ENCODE measurements at regions not wholly inside any gene's neighbourhood (a gene's known extent, or its start where the extent isn't known, plus 50 kb on each side); places are given as distances from the start of the nearest gene placed in this dataset.

GRCh38 chr1:177573901-177574300, 396.0 kb downstream of the SEC16B start:
- intact Hi-C loops (cut with DNase I, micrococcal nuclease): no loop called here
- no peak for ATAC-seq
- Mint-ChIP-seq H3K27ac (no peak overlapping the region), H3K4me3 (no peak overlapping the region), H3K27me3 (no peaks in the 10 kb centered on the region), H3K4me1 (no peaks in the 10 kb centered on the region), H3K36me3 (ENCODE audit: low read depth) (no peaks in the 10 kb centered on the region), H3K9me3 (ENCODE audit: low read depth) (no peaks in the 10 kb centered on the region)
- POLR2A ChIA-PET: no interaction called here
- no peak for DNase-seq
- CTCF ChIA-PET: interaction anchor here (0.6 kb wide), 1 partner anchor 217 kb away, joined by 3 read pairs; no protein-coding TSS in a partner anchor

GRCh38 chr1:177571485-177572076, 398.3 kb downstream of the SEC16B start:
- ChIA-PET CTCF (no interaction called here), POLR2A (no interaction called here)
- no peak for DNase-seq
- no peaks in the 10 kb centered on the region for H3K36me3 Mint-ChIP-seq (ENCODE audit: low read depth)
- H3K4me1 Mint-ChIP-seq: no peaks in the 10 kb centered on the region
- no peak overlapping the region for H3K4me3 Mint-ChIP-seq
- no peaks in the 10 kb centered on the region for H3K27me3 Mint-ChIP-seq
- no peak for ATAC-seq
- no peak overlapping the region for H3K27ac Mint-ChIP-seq
- intact Hi-C loops (cut with DNase I, micrococcal nuclease): no loop called here
- H3K9me3 Mint-ChIP-seq (ENCODE audit: low read depth): no peaks in the 10 kb centered on the region

GRCh38 chr1:177571076-177571475, 398.8 kb downstream of the SEC16B start:
- CTCF ChIA-PET: no interaction called here
- no peaks in the 10 kb centered on the region for H3K4me1 Mint-ChIP-seq
- no peaks in the 10 kb centered on the region for H3K27me3 Mint-ChIP-seq
- H3K36me3 Mint-ChIP-seq (ENCODE audit: low read depth): no peaks in the 10 kb centered on the region
- ATAC-seq (no peak), DNase-seq (no peak)
- intact Hi-C loops (cut with DNase I, micrococcal nuclease): no loop called here
- no peak overlapping the region for H3K4me3 Mint-ChIP-seq
- POLR2A ChIA-PET: no interaction called here
- no peaks in the 10 kb centered on the region for H3K9me3 Mint-ChIP-seq (ENCODE audit: low read depth)
- H3K27ac Mint-ChIP-seq: no peak overlapping the region

GRCh38 chr1:177569476-177569875, 398.7 kb downstream of the BRINP2 start:
- H3K4me1 Mint-ChIP-seq: no peaks in the 10 kb centered on the region
- no peaks in the 10 kb centered on the region for H3K36me3 Mint-ChIP-seq (ENCODE audit: low read depth)
- DNase-seq (no peak), ATAC-seq (no peak)
- intact Hi-C loops (cut with DNase I, micrococcal nuclease): no loop called here
- H3K4me3 Mint-ChIP-seq: no peak overlapping the region
- no peak overlapping the region for H3K27ac Mint-ChIP-seq
- no peaks in the 10 kb centered on the region for H3K9me3 Mint-ChIP-seq (ENCODE audit: low read depth)
- ChIA-PET CTCF (no interaction called here), POLR2A (no interaction called here)
- H3K27me3 Mint-ChIP-seq: no peaks in the 10 kb centered on the region

GRCh38 chr1:177568622-177569021, 397.9 kb downstream of the BRINP2 start:
- DNase-seq (no peak), ATAC-seq (no peak)
- no peak overlapping the region for H3K4me3 Mint-ChIP-seq
- no peaks in the 10 kb centered on the region for H3K36me3 Mint-ChIP-seq (ENCODE audit: low read depth)
- H3K27me3 Mint-ChIP-seq: no peaks in the 10 kb centered on the region
- H3K9me3 Mint-ChIP-seq (ENCODE audit: low read depth): no peaks in the 10 kb centered on the region
- POLR2A ChIA-PET: no interaction called here
- H3K4me1 Mint-ChIP-seq: no peaks in the 10 kb centered on the region
- intact Hi-C loops (cut with DNase I, micrococcal nuclease): no loop called here
- H3K27ac Mint-ChIP-seq: no peak overlapping the region
- CTCF ChIA-PET: no interaction called here

GRCh38 chr1:177567393-177567792, 396.6 kb downstream of the BRINP2 start:
- Mint-ChIP-seq H3K27me3 (no peaks in the 10 kb centered on the region), H3K4me1 (no peaks in the 10 kb centered on the region), H3K36me3 (ENCODE audit: low read depth) (no peaks in the 10 kb centered on the region), H3K4me3 (no peak overlapping the region), H3K9me3 (ENCODE audit: low read depth) (peaks cover 3% of the 10 kb centered on the region), H3K27ac (no peak overlapping the region)
- POLR2A ChIA-PET: no interaction called here
- intact Hi-C loops (cut with DNase I, micrococcal nuclease): no loop called here
- CTCF ChIA-PET: no interaction called here
- no peak for ATAC-seq
- DNase-seq: no peak

GRCh38 chr1:177566495-177566894, 395.7 kb downstream of the BRINP2 start:
- intact Hi-C loops (cut with DNase I, micrococcal nuclease): no loop called here
- ChIA-PET POLR2A (no interaction called here), CTCF (no interaction called here)
- H3K9me3 Mint-ChIP-seq (ENCODE audit: low read depth): peaks cover 7% of the 10 kb centered on the region
- no peak for ATAC-seq
- no peak for DNase-seq
- no peak overlapping the region for H3K4me3 Mint-ChIP-seq
- no peaks in the 10 kb centered on the region for H3K36me3 Mint-ChIP-seq (ENCODE audit: low read depth)
- no peaks in the 10 kb centered on the region for H3K4me1 Mint-ChIP-seq
- H3K27ac Mint-ChIP-seq: no peak overlapping the region
- no peaks in the 10 kb centered on the region for H3K27me3 Mint-ChIP-seq

- intact Hi-C loops (cut with DNase I, micrococcal nuclease): no loop called here
- Mint-ChIP-seq H3K4me1 (no peaks in the 10 kb centered on the region), H3K27ac (no peak overlapping the region), H3K36me3 (ENCODE audit: low read depth) (no peaks in the 10 kb centered on the region), H3K4me3 (no peak overlapping the region), H3K27me3 (no peaks in the 10 kb centered on the region), H3K9me3 (ENCODE audit: low read depth) (peaks cover 21% of the 10 kb centered on the region)
- CTCF ChIA-PET: no interaction called here
- ATAC-seq (no peak), DNase-seq (no peak)
- POLR2A ChIA-PET: no interaction called here
These were observed 390.7 kb downstream of the BRINP2 start for GRCh38 chr1:177561436-177561835.

- no peaks in the 10 kb centered on the region for H3K4me1 Mint-ChIP-seq
- H3K27ac Mint-ChIP-seq: no peak overlapping the region
- POLR2A ChIA-PET: no interaction called here
- ATAC-seq: no peak
- intact Hi-C loops (cut with DNase I, micrococcal nuclease): no loop called here
- CTCF ChIA-PET: no interaction called here
- no peaks in the 10 kb centered on the region for H3K27me3 Mint-ChIP-seq
- DNase-seq: no peak
- no peak overlapping the region for H3K4me3 Mint-ChIP-seq
- H3K36me3 Mint-ChIP-seq (ENCODE audit: low read depth): no peaks in the 10 kb centered on the region
- peaks cover 30% of the 10 kb centered on the region for H3K9me3 Mint-ChIP-seq (ENCODE audit: low read depth)
These were observed 387.6 kb downstream of the BRINP2 start for GRCh38 chr1:177558372-177558771.

GRCh38 chr1:177556163-177556562, 385.4 kb downstream of the BRINP2 start:
- H3K4me3 Mint-ChIP-seq: no peak overlapping the region
- POLR2A ChIA-PET: no interaction called here
- H3K27ac Mint-ChIP-seq: no peak overlapping the region
- ATAC-seq: no peak
- peaks cover 32% of the 10 kb centered on the region for H3K9me3 Mint-ChIP-seq (ENCODE audit: low read depth)
- no peaks in the 10 kb centered on the region for H3K36me3 Mint-ChIP-seq (ENCODE audit: low read depth)
- no peaks in the 10 kb centered on the region for H3K4me1 Mint-ChIP-seq
- CTCF ChIA-PET: interaction anchor here (0.9 kb wide), 1 partner anchor 671 kb away, joined by 3 read pairs; no protein-coding TSS in a partner anchor
- no peaks in the 10 kb centered on the region for H3K27me3 Mint-ChIP-seq
- intact Hi-C loops (cut with DNase I, micrococcal nuclease): no loop called here
- DNase-seq: no peak

GRCh38 chr1:177547200-177547599, 376.4 kb downstream of the BRINP2 start:
- no peak for DNase-seq
- intact Hi-C loops (cut with DNase I, micrococcal nuclease): no loop called here
- Mint-ChIP-seq H3K9me3 (ENCODE audit: low read depth) (peaks cover 18% of the 10 kb centered on the region), H3K36me3 (ENCODE audit: low read depth) (no peaks in the 10 kb centered on the region), H3K27me3 (no peaks in the 10 kb centered on the region), H3K4me1 (no peaks in the 10 kb centered on the region), H3K4me3 (no peak overlapping the region), H3K27ac (no peak overlapping the region)
- ATAC-seq: no peak
- POLR2A ChIA-PET: no interaction called here
- CTCF ChIA-PET: no interaction called here

- ATAC-seq: no peak
- H3K4me1 Mint-ChIP-seq: no peaks in the 10 kb centered on the region
- no peaks in the 10 kb centered on the region for H3K27me3 Mint-ChIP-seq
- POLR2A ChIA-PET: no interaction called here
- no peak for DNase-seq
- intact Hi-C loops (cut with DNase I, micrococcal nuclease): no loop called here
- H3K9me3 Mint-ChIP-seq (ENCODE audit: low read depth): peaks cover 9% of the 10 kb centered on the region
- H3K27ac Mint-ChIP-seq: no peak overlapping the region
- CTCF ChIA-PET: no interaction called here
- H3K4me3 Mint-ChIP-seq: no peak overlapping the region
- H3K36me3 Mint-ChIP-seq (ENCODE audit: low read depth): no peaks in the 10 kb centered on the region
These were observed 375.6 kb downstream of the BRINP2 start for GRCh38 chr1:177546346-177546745.

GRCh38 chr1:177526201-177526600, 355.4 kb downstream of the BRINP2 start:
- DNase-seq (no peak), ATAC-seq (no peak)
- ChIA-PET POLR2A (no interaction called here), CTCF (no interaction called here)
- H3K36me3 Mint-ChIP-seq (ENCODE audit: low read depth): no peaks in the 10 kb centered on the region
- H3K27ac Mint-ChIP-seq: no peak overlapping the region
- H3K27me3 Mint-ChIP-seq: no peaks in the 10 kb centered on the region
- no peaks in the 10 kb centered on the region for H3K4me1 Mint-ChIP-seq
- peaks cover 3% of the 10 kb centered on the region for H3K9me3 Mint-ChIP-seq (ENCODE audit: low read depth)
- H3K4me3 Mint-ChIP-seq: no peak overlapping the region
- intact Hi-C loops (cut with DNase I, micrococcal nuclease): no loop called here

Data from activated CD4-positive, alpha-beta T cell treated with anti-CD3 and anti-CD28 coated beads for 36 hours (primary cell).